HG03097 (cell line): ENCODE measurements at regions not wholly inside any gene's neighbourhood (a gene's known extent, or its start where the extent isn't known, plus 50 kb on each side); places are given as distances from the start of the nearest gene placed in this dataset.
A peak's percentile ranks its signal among the peaks of the same experiment; 100 is the strongest.

Source experiments
- ATAC-seq: cut with Tn5 transposase; IDR thresholded peaks from one replicate; pipeline ENCODE4 v1.9.1; 2021; ENCODE audit not compliant: unreplicated experiment, low FRiP score

- ATAC-seq: no peak
Observed at GRCh38 chr18:10202845-10203321, 251.6 kb upstream of the APCDD1 start.

GRCh38 chr18:10205151-10205550 lies 249.3 kb upstream of the APCDD1 start:
- ATAC-seq: no peak

- no peak for ATAC-seq
Observed at GRCh38 chr18:10207682-10208345, 246.6 kb upstream of the APCDD1 start.

- no peak for ATAC-seq
Observed at GRCh38 chr18:10209302-10209701, 245.1 kb upstream of the APCDD1 start.

GRCh38 chr18:10210057-10210633 lies 244.3 kb upstream of the APCDD1 start:
- ATAC-seq: no peak

GRCh38 chr18:10213526-10213925 lies 240.9 kb upstream of the APCDD1 start:
- ATAC-seq: peak; percentile 95

GRCh38 chr18:10215446-10215845 lies 239.0 kb upstream of the APCDD1 start:
- ATAC-seq: no peak

GRCh38 chr18:10216791-10217190 lies 237.6 kb upstream of the APCDD1 start:
- ATAC-seq: no peak

- ATAC-seq: no peak
Observed at GRCh38 chr18:10217211-10217610, 237.2 kb upstream of the APCDD1 start.

- ATAC-seq: no peak
Observed at GRCh38 chr18:10225300-10225699, 229.1 kb upstream of the APCDD1 start.

GRCh38 chr18:10226971-10227370 lies 227.5 kb upstream of the APCDD1 start:
- no peak for ATAC-seq

- ATAC-seq: no peak
Observed at GRCh38 chr18:10228326-10228725, 226.1 kb upstream of the APCDD1 start.

GRCh38 chr18:10229458-10229857 lies 225.0 kb upstream of the APCDD1 start:
- ATAC-seq: no peak

- ATAC-seq: no peak
Observed at GRCh38 chr18:10230072-10230471, 224.4 kb upstream of the APCDD1 start.

GRCh38 chr18:10231220-10231619 lies 223.2 kb upstream of the APCDD1 start:
- ATAC-seq: no peak

GRCh38 chr18:10232062-10232461 lies 222.4 kb upstream of the APCDD1 start:
- ATAC-seq: no peak

GRCh38 chr18:10233082-10233875 lies 221.2 kb upstream of the APCDD1 start:
- ATAC-seq: no peak

GRCh38 chr18:10234281-10234680 lies 220.2 kb upstream of the APCDD1 start:
- ATAC-seq: no peak

- no peak for ATAC-seq
Observed at GRCh38 chr18:10234912-10235660, 219.3 kb upstream of the APCDD1 start.

- ATAC-seq: no peak
Observed at GRCh38 chr18:10235661-10235952, 218.8 kb upstream of the APCDD1 start.

- ATAC-seq: no peak
Observed at GRCh38 chr18:10239103-10239502, 215.3 kb upstream of the APCDD1 start.
